GM06990 (cell line): ENCODE measurements at regions not wholly inside any gene's neighbourhood (a gene's known extent, or its start where the extent isn't known, plus 50 kb on each side); places are given as distances from the start of the nearest gene placed in this dataset.
"Not testable (repeated sequence)": the region's sequence is repeated elsewhere in the genome, so short reads cannot be mapped to it uniquely, and the experiment has no call there.

ENCODE experiments used
- DNase-seq: peaks from one replicate; pipeline ENCODE4 v3.0.0-alpha.2; 2011; ENCODE audit not compliant: insufficient read length; ENCODE audit errors: extremely low read depth
- H3K27me3 ChIP-seq: replicated peaks from 2 replicates; pipeline ENCODE4 v1.6.0; 2011; ENCODE audit warnings: low read length; ENCODE audit not compliant: control insufficient read depth, insufficient read depth
- H3K36me3 ChIP-seq: 2 replicates; pipeline ENCODE4 v1.5.1; 2011; ENCODE audit warnings: low read length; ENCODE audit not compliant: control insufficient read depth, insufficient read depth
- H3K4me3 ChIP-seq: replicated peaks from 2 replicates; pipeline ENCODE4 v1.5.1; 2011; ENCODE audit warnings: low read depth, mild to moderate bottlenecking, control low read depth, low read length
- TF ChIP-seq, protein P1 (sequence below): IDR thresholded peaks from 2 replicates; pipeline ENCODE4 v1.5.1; 2011; ENCODE audit warnings: low read length, control low read depth, mild to moderate bottlenecking, inconsistent platforms; ENCODE audit not compliant: insufficient read depth, poor library complexity, severe bottlenecking

DNA sequence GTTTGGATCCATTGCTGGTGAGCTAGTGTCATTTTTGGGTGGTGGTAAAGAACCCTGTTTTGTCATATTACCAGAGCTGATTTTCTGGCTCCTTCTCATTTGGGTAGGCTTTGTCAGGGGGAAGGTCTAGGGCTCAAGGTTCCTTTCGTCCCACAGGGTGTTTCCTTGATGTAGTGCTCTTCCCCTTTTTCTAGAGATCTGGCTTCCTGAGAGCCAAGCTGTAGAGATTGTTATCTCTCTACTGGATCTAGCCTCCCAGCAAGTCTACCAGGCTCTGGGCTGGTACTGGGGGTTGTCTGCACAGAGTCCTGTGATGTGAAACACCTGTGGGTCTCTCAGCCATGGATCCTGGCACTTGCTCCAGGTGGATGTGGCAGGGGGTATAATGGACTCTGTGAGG lies 145.9 kb downstream of the HINT1 start:
- DNase-seq = no peak
- Histone ChIP-seq H3K27me3 (no peaks in the 10 kb centered on the region), H3K4me3 (no peak overlapping the region), H3K36me3 (no peaks in the 10 kb centered on the region)
- TF ChIP-seq, protein P1, sequence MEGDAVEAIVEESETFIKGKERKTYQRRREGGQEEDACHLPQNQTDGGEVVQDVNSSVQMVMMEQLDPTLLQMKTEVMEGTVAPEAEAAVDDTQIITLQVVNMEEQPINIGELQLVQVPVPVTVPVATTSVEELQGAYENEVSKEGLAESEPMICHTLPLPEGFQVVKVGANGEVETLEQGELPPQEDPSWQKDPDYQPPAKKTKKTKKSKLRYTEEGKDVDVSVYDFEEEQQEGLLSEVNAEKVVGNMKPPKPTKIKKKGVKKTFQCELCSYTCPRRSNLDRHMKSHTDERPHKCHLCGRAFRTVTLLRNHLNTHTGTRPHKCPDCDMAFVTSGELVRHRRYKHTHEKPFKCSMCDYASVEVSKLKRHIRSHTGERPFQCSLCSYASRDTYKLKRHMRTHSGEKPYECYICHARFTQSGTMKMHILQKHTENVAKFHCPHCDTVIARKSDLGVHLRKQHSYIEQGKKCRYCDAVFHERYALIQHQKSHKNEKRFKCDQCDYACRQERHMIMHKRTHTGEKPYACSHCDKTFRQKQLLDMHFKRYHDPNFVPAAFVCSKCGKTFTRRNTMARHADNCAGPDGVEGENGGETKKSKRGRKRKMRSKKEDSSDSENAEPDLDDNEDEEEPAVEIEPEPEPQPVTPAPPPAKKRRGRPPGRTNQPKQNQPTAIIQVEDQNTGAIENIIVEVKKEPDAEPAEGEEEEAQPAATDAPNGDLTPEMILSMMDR = no peak

- no peak overlapping the region for H3K4me3 ChIP-seq
- no peaks in the 10 kb centered on the region for H3K36me3 ChIP-seq
- H3K27me3 ChIP-seq = no peaks in the 10 kb centered on the region
- TF ChIP-seq, protein P1 = no peak
- no peak for DNase-seq
Measured at GRCh38 chr5:131008329-131008728, 156.7 kb downstream of the HINT1 start.

DNA sequence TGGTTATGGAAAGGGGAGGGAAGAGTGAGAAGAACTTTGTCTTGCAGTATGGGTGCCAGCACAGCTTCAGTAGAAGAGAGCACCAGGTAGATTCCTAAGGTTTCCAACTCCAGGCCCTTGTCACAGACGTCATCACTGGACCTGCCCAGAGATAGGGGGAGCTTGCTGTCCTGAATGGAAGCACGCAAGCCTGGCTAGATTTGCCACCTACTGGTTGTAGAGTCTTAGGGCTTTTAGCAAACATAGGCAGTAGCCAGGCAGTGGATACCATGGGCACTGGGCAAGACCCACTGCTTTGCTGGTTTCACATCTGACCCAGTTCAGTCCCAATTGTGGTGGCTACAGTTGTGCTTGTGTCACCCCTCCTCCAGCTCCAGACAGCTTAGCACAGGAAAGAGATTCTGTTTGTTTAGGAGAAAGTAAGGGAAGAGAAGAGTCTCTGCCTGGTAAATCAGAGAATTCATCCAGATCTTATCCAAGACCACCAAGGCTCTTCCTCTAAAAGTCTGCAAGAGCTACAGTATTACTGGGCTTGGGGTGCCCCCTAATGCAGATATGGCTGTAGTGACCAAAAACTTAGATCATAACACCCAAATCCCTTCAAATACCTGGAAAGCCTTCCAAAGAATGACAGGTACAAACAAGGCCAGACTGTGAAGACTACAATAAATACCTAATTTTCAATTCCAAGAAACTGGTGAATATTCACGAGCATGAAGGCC lies 158.9 kb downstream of the HINT1 start:
- no peaks in the 10 kb centered on the region for H3K36me3 ChIP-seq
- no peaks in the 10 kb centered on the region for H3K27me3 ChIP-seq
- no peak for DNase-seq
- TF ChIP-seq, protein P1 = peak; percentile 6
- no peak overlapping the region for H3K4me3 ChIP-seq

GRCh38 chr5:131001507-131001906 lies 163.5 kb downstream of the HINT1 start:
- Histone ChIP-seq H3K27me3 (no peaks in the 10 kb centered on the region), H3K36me3 (no peaks in the 10 kb centered on the region), H3K4me3 (no peak overlapping the region)
- TF ChIP-seq, protein P1 = no peak
- DNase-seq = no peak

- DNase-seq = no peak
- TF ChIP-seq, protein P1 = no peak
- H3K36me3 ChIP-seq = no peaks in the 10 kb centered on the region
- H3K27me3 ChIP-seq = no peaks in the 10 kb centered on the region
- H3K4me3 ChIP-seq = no peak overlapping the region
Measured at GRCh38 chr5:131000289-131000688, 164.8 kb downstream of the HINT1 start.

GRCh38 chr5:130996720-130997119 lies 168.3 kb downstream of the HINT1 start:
- not testable (repeated sequence) for DNase-seq, H3K36me3 ChIP-seq, H3K27me3 ChIP-seq, H3K4me3 ChIP-seq
